A673 (cell line): ENCODE measurements at regions not wholly inside any gene's neighbourhood (a gene's known extent, or its start where the extent isn't known, plus 50 kb on each side); places are given as distances from the start of the nearest gene placed in this dataset.

Source experiments
- BruUV-seq: library from RNA; stranded (reverse); fragments of 400-500 nt; replicated peaks from 2 replicates; lab custom pipeline; 2021; lab: Mats Ljungman, UMichigan
- CTCF ChIA-PET: fragments of 300-600 bp; sonication (Branson Sonifier 250); formaldehyde crosslinking; loops from one replicate; lab custom pipeline; 2022; ENCODE audit warnings: antibody characterized with exemption; lab: Charles Lee
- POLR2A ChIA-PET: fragments of 300-600 bp; sonication (Branson Sonifier 250); formaldehyde crosslinking; loops from one replicate; lab custom pipeline; 2022; ENCODE audit warnings: antibody characterized with exemption; ENCODE audit not compliant: low non-redundant PET; lab: Charles Lee
- DNase-seq: peaks from one replicate; pipeline ENCODE4 v3.0.0-alpha.2; 2015; ENCODE audit warnings: low spot score
- H3K27ac ChIP-seq: fragments of 200-600 bp; sonication (generic); 2 replicates; pipeline ENCODE4 v1.5.1; 2016; ENCODE audit warnings: mixed run types, low read depth, mild to moderate bottlenecking, mixed read lengths, antibody characterized with exemption, low read length; ENCODE audit not compliant: poor library complexity, severe bottlenecking
- H3K27me3 ChIP-seq: fragments of 200-600 bp; sonication (generic); replicated peaks from 2 replicates; pipeline ENCODE4 v1.6.1; 2017; ENCODE audit warnings: mixed run types, low read depth, mild to moderate bottlenecking, mixed read lengths, antibody characterized with exemption, low read length; ENCODE audit not compliant: insufficient read depth, poor library complexity
- H3K36me3 ChIP-seq: fragments of 200-600 bp; sonication (generic); 2 replicates; pipeline ENCODE4 v1.6.1; 2016; ENCODE audit warnings: mixed run types, mild to moderate bottlenecking, mixed read lengths, antibody characterized with exemption, low read length; ENCODE audit not compliant: insufficient read depth, poor library complexity, severe bottlenecking
- H3K4me1 ChIP-seq: fragments of 200-600 bp; sonication (generic); 2 replicates; pipeline ENCODE4 v1.6.1; 2017; ENCODE audit warnings: mixed run types, mild to moderate bottlenecking, mixed read lengths, antibody characterized with exemption, low read length; ENCODE audit not compliant: insufficient read depth, poor library complexity, severe bottlenecking
- H3K4me3 ChIP-seq: fragments of 200-600 bp; sonication (generic); 2 replicates; pipeline ENCODE4 v1.5.1; 2016; ENCODE audit warnings: low read depth, mixed run types, mild to moderate bottlenecking, mixed read lengths, low read length; ENCODE audit not compliant: poor library complexity, severe bottlenecking
- H3K9me3 ChIP-seq: fragments of 200-600 bp; sonication (generic); 2 replicates; pipeline ENCODE4 v1.6.1; 2016; ENCODE audit warnings: mixed run types, low read depth, mild to moderate bottlenecking, mixed read lengths, antibody characterized with exemption, low read length; ENCODE audit not compliant: poor library complexity, severe bottlenecking
- EZH2 ChIP-seq: fragments of 200-600 bp; sonication (generic); IDR thresholded peaks from 2 replicates; pipeline ENCODE4 v1.6.1; 2017; ENCODE audit warnings: borderline replicate concordance, low read depth, mild to moderate bottlenecking, mixed read lengths, antibody characterized with exemption, low read length; ENCODE audit not compliant: poor library complexity, severe bottlenecking
- intact Hi-C: fragments of 100-400 bp; cut with micrococcal nuclease; formaldehyde crosslinking; loops from one replicate; pipeline ENCODE4 v1.10.0; 2022; ENCODE audit not compliant: unreplicated experiment
- TF ChIP-seq, protein P1 (sequence below): fragments of 300-800, 200-600 bp; sonication (generic); conservative IDR thresholded peaks from 2 replicates; pipeline ENCODE4 v1.5.1; 2017; ENCODE audit warnings: low read depth, mild to moderate bottlenecking, antibody characterized with exemption, low read length, moderate library complexity, mixed read lengths

DNA sequence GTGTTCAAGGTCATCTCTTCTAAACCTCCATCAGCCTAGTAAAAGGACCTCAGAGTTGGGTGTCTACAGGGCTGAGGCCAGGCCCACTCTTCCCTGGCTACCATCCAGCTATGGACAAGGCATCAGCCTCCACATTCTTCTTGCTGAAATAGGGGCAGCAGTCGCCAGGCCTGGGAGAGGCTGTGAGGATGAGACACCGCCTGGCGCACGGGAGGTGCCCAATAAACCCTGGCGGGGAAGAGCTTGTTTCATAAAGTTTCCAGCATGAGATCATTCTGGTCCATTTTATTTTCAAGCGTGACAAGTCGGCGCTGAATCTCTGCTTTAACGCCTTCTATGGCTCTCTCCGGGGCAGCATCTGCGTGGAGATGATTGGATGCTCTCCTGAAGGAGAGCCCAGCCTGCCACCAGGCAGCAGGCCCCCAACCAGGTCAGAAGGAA is 153.4 kb downstream of the OLFM1 start:
- ChIA-PET POLR2A (no interaction called here), CTCF (no interaction called here)
- H3K36me3 ChIP-seq, result no peaks in the 10 kb centered on the region
- no peak for DNase-seq
- no peak overlapping the region for H3K27ac ChIP-seq
- intact Hi-C loops, result no loop called here
- TF ChIP-seq EZH2, result no peak
- TF ChIP-seq, protein P1, sequence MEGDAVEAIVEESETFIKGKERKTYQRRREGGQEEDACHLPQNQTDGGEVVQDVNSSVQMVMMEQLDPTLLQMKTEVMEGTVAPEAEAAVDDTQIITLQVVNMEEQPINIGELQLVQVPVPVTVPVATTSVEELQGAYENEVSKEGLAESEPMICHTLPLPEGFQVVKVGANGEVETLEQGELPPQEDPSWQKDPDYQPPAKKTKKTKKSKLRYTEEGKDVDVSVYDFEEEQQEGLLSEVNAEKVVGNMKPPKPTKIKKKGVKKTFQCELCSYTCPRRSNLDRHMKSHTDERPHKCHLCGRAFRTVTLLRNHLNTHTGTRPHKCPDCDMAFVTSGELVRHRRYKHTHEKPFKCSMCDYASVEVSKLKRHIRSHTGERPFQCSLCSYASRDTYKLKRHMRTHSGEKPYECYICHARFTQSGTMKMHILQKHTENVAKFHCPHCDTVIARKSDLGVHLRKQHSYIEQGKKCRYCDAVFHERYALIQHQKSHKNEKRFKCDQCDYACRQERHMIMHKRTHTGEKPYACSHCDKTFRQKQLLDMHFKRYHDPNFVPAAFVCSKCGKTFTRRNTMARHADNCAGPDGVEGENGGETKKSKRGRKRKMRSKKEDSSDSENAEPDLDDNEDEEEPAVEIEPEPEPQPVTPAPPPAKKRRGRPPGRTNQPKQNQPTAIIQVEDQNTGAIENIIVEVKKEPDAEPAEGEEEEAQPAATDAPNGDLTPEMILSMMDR, result no peak
- H3K27me3 ChIP-seq, result no peaks in the 10 kb centered on the region
- no peaks in the 10 kb centered on the region for H3K9me3 ChIP-seq
- peaks cover 6% of the 10 kb centered on the region for H3K4me1 ChIP-seq
- H3K4me3 ChIP-seq, result no peak overlapping the region
- BruUV-seq, result no TSS peak

DNA sequence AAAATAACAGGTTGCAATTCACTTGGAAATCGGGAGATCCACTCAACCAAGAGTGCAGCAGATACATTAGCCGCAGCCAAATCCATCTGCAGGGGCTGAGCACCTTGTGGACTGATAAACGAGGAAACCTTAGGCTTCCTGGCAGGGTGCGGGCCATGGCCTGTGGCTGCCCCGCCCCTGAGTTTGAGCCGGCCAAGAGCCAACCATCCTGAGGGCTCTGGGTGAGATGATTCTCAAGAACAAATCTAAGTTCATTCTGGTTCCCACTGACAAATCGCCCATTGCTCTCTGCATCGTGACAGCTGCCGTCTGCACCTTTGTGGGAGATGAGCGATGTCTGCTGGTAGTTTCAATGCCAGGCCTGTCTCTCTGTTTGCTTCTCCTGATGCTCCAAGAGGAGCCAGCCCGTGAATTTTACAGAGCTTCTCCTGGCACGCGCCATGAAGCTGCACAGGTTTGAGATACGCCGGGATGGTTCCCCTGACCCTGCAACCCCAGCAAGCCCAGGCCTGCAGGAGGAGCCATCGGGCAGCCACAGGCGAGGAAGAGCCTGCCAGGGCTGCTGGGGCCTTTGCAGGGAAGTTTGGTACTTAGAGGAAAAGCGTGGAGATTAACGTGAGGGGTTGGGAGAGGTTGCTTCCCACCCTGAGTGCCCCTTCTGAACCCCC is 154.0 kb downstream of the OLFM1 start:
- DNase-seq, result no peak
- no peak overlapping the region for H3K27ac ChIP-seq
- no TSS peak for BruUV-seq
- no peak overlapping the region for H3K4me3 ChIP-seq
- no peaks in the 10 kb centered on the region for H3K27me3 ChIP-seq
- ChIA-PET POLR2A (no interaction called here), CTCF (no interaction called here)
- no peaks in the 10 kb centered on the region for H3K36me3 ChIP-seq
- intact Hi-C loops, result no loop called here
- H3K9me3 ChIP-seq, result no peaks in the 10 kb centered on the region
- no peak for TF ChIP-seq EZH2
- H3K4me1 ChIP-seq, result peaks cover 6% of the 10 kb centered on the region

DNA sequence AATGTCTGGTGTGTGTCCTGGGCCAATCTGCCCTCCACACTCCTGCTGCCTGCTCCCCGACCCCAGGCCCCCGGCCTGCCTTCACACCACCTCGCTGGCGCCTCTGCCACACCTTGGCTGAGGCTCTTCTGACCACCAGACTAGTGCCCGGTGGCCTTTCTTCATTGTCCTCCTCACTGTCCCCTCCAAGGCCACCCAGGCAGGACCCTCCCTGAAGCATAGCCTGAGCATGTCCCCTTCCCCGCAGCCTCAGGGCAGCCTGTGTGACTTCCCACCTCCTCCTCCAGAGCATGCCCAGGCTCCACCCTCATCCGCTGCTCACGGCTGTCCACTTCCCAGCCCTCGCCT is 154.6 kb downstream of the OLFM1 start:
- Histone ChIP-seq H3K27me3 (no peaks in the 10 kb centered on the region), H3K4me3 (no peak overlapping the region), H3K9me3 (no peaks in the 10 kb centered on the region), H3K4me1 (peaks cover 11% of the 10 kb centered on the region), H3K27ac (no peak overlapping the region), H3K36me3 (no peaks in the 10 kb centered on the region)
- intact Hi-C loops, result no loop called here
- POLR2A ChIA-PET, result no interaction called here
- DNase-seq, result no peak
- TF ChIP-seq EZH2, result no peak
- TF ChIP-seq, protein P1, result no peak
- CTCF ChIA-PET, result no interaction called here
- BruUV-seq, result no TSS peak

DNA sequence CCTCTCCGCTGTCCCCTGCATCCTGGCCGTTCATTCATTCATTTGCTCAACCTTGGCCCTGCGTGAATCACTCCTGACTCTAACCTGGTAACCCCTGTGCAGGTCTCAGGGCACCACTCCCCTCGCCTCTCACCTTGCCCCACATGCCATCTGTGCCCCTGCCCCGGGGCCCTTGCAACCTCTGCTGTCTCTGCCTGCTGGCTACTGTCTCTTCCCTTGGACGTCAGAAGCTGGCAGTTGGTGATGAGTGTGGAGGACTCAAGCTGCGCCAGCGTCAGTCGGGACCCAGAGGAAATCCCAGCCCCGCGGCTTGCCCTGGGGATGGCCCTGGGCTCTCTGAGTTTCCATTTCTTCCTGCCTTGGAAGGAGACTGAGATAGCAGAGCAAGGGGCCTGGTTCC is 154.9 kb downstream of the OLFM1 start:
- H3K36me3 ChIP-seq, result no peaks in the 10 kb centered on the region
- no peaks in the 10 kb centered on the region for H3K9me3 ChIP-seq
- TF ChIP-seq, protein P1, result no peak
- TF ChIP-seq EZH2, result no peak
- ChIA-PET POLR2A (no interaction called here), CTCF (no interaction called here)
- no peaks in the 10 kb centered on the region for H3K27me3 ChIP-seq
- no peak for DNase-seq
- no peak overlapping the region for H3K27ac ChIP-seq
- no peak overlapping the region for H3K4me3 ChIP-seq
- BruUV-seq, result no TSS peak
- intact Hi-C loops, result no loop called here
- H3K4me1 ChIP-seq, result peaks cover 15% of the 10 kb centered on the region
